GM23338 (cell line): ENCODE measurements at regions not wholly inside any gene's neighbourhood (a gene's known extent, or its start where the extent isn't known, plus 50 kb on each side); places are given as distances from the start of the nearest gene placed in this dataset.

ENCODE experiments used
- CREB1 ChIP-seq: fragments of 250-450 bp; sonication (Bioruptor Pico); IDR thresholded peaks from 2 replicates; pipeline ENCODE4 v1.5.0; 2020; ENCODE audit warnings: low read depth, mild to moderate bottlenecking, moderate library complexity
- CTCF ChIP-seq, 2 experiments: fragments of 200-600 bp in 1 of 2; sonication (generic) in 1 of 2; conservative IDR thresholded peaks; 2 replicates each; pipeline versions ENCODE4 v1.5.1 to v1.6.1; 2016 to 2017; ENCODE audit warnings: antibody characterized with exemption in 2 of 2, low read depth in 2 of 2, mild to moderate bottlenecking in 2 of 2, moderate library complexity in 1 of 2
- ETS1 ChIP-seq: IDR thresholded peaks from 2 replicates; pipeline ENCODE4 v1.6.1; 2016; ENCODE audit warnings: antibody characterized with exemption
- EZH2 ChIP-seq: fragments of 200-600 bp; sonication (generic); IDR thresholded peaks from one replicate; pipeline ENCODE4 v1.8.0; 2017; ENCODE audit warnings: antibody characterized with exemption, mild to moderate bottlenecking, low read depth; ENCODE audit not compliant: unreplicated experiment
- EZH2phosphoT487 ChIP-seq: fragments of 200-600 bp; sonication (generic); IDR thresholded peaks from one replicate; pipeline ENCODE4 v1.8.1; 2018; ENCODE audit warnings: antibody characterized with exemption; ENCODE audit not compliant: unreplicated experiment
- JUNB ChIP-seq: IDR thresholded peaks from one replicate; pipeline ENCODE4 v1.6.1; 2016; ENCODE audit warnings: antibody characterized with exemption; ENCODE audit not compliant: unreplicated experiment
- NANOG ChIP-seq: IDR thresholded peaks from 2 replicates; pipeline ENCODE4 v1.6.1; 2016; ENCODE audit warnings: antibody characterized with exemption, borderline replicate concordance
- POLR2AphosphoS5 ChIP-seq: IDR thresholded peaks from 2 replicates; pipeline ENCODE4 v1.6.1; 2016; ENCODE audit warnings: antibody characterized with exemption, low read depth
- REST ChIP-seq: IDR thresholded peaks from one replicate; pipeline ENCODE4 v1.6.1; 2018; ENCODE audit warnings: antibody characterized with exemption; ENCODE audit not compliant: unreplicated experiment
- ZNF331 ChIP-seq: fragments of 250-450 bp; sonication (Bioruptor Pico); IDR thresholded peaks from 2 replicates; pipeline ENCODE4 v1.5.0; 2020; ENCODE audit warnings: low read depth, mild to moderate bottlenecking, moderate library complexity

GRCh38 chr5:38613992-38614836, 57.8 kb upstream of the LIFR start:
- TF ChIP-seq REST (no peak), CTCF (conservative IDR thresholded peaks at IDR 0.05; ENCODE audit: low read depth in 2 of 2) (no peak), EZH2 (no peak), CREB1 (CRISPR knock-in tag) (no peak), POLR2AphosphoS5 (no peak), EZH2phosphoT487 (no peak), ZNF331 (no peak), JUNB (no peak), ETS1 (no peak), NANOG (no peak)
